H1 (cell line): ENCODE measurements at regions not wholly inside any gene's neighbourhood (a gene's known extent, or its start where the extent isn't known, plus 50 kb on each side); places are given as distances from the start of the nearest gene placed in this dataset.

Experiments
- KDM5A ChIP-seq: fragments of 200-600 bp; IDR thresholded peaks from 2 replicates; pipeline ENCODE4 v1.7.1; 2012; ENCODE audit warnings: mild to moderate bottlenecking, low read length, inconsistent platforms, mixed read lengths
- PHF8 ChIP-seq: fragments of 200-600 bp; sonication (generic); conservative IDR thresholded peaks from 2 replicates; pipeline ENCODE4 v1.7.1; 2012; ENCODE audit warnings: low read depth, mild to moderate bottlenecking, inconsistent platforms, low read length, moderate library complexity
- SAP30 ChIP-seq: fragments of 300-600 bp; sonication (generic); IDR thresholded peaks from 2 replicates; pipeline ENCODE4 v1.7.1; 2012; ENCODE audit warnings: low read length, moderate library complexity, mild to moderate bottlenecking, inconsistent platforms; ENCODE audit not compliant: insufficient read depth, insufficient replicate concordance
- TEAD4 ChIP-seq: IDR thresholded peaks from 2 replicates; pipeline ENCODE4 v1.6.1; 2012; ENCODE audit warnings: low read depth, low read length, inconsistent platforms, mixed read lengths
- TF ChIP-seq, protein P1 (sequence below): IDR thresholded peaks from 2 replicates; pipeline ENCODE4 v1.6.1; 2012; ENCODE audit warnings: inconsistent platforms

GRCh38 chr5:111993242-111993641, 236.2 kb upstream of the NREP start (continued):
- TF ChIP-seq PHF8 (no peak), TEAD4 (no peak), SAP30 (no peak), KDM5A (no peak)
- TF ChIP-seq, protein P1, sequence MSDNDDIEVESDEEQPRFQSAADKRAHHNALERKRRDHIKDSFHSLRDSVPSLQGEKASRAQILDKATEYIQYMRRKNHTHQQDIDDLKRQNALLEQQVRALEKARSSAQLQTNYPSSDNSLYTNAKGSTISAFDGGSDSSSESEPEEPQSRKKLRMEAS = no peak
